ENCODE measurements at regions not wholly inside any gene's neighbourhood (a gene's known extent, or its start where the extent isn't known, plus 50 kb on each side); places are given as distances from the start of the nearest gene placed in this dataset.

DNA sequence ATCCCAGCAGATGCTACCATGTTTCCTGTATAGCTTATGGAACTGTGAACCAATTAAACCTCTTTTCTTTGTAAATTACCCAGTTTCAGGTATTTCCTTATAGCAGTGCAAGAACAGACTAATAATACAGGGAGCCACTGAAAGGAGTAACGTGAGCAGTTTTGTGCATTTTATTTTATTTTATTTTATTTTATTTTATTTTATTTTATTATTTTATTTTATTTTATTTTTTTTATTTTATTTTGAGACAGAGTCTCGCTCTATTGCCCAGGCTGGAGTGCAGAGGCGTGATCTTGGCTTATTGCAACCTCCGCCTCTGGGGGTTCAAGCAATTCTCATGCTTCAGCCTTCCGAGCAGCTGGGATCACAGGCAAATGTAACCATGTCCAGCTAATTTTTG is 55.9 kb upstream of the KCNK12 start:
- TF ChIP-seq, protein P1, sequence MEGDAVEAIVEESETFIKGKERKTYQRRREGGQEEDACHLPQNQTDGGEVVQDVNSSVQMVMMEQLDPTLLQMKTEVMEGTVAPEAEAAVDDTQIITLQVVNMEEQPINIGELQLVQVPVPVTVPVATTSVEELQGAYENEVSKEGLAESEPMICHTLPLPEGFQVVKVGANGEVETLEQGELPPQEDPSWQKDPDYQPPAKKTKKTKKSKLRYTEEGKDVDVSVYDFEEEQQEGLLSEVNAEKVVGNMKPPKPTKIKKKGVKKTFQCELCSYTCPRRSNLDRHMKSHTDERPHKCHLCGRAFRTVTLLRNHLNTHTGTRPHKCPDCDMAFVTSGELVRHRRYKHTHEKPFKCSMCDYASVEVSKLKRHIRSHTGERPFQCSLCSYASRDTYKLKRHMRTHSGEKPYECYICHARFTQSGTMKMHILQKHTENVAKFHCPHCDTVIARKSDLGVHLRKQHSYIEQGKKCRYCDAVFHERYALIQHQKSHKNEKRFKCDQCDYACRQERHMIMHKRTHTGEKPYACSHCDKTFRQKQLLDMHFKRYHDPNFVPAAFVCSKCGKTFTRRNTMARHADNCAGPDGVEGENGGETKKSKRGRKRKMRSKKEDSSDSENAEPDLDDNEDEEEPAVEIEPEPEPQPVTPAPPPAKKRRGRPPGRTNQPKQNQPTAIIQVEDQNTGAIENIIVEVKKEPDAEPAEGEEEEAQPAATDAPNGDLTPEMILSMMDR (IDR thresholded peaks at IDR 0.05): no peak
- TF ChIP-seq POLR2AphosphoS5 (IDR thresholded peaks at IDR 0.05): no peak

Measured in transverse colon (tissue), 4 donors.